NCI-H446 (cell line): ENCODE measurements at regions not wholly inside any gene's neighbourhood (a gene's known extent, or its start where the extent isn't known, plus 50 kb on each side); places are given as distances from the start of the nearest gene placed in this dataset.
"Not testable (repeated sequence)": the region's sequence is repeated elsewhere in the genome, so short reads cannot be mapped to it uniquely, and the experiment has no call there.

Experiments used
- DNase-seq, 2 experiments: peaks; one replicate each; lab custom pipeline; 2025; lab: John Stamatoyannopoulos, UW

GRCh38 chr5:92313385-92313784 lies 930.3 kb upstream of the ARRDC3 start:
- no peak for DNase-seq

- DNase-seq, result peak in 1 of 2 experiments; percentile 53
Measured at GRCh38 chr5:92309336-92309991, 926.3 kb upstream of the ARRDC3 start.

- DNase-seq, result no peak
Measured at GRCh38 chr5:92308679-92309078, 925.6 kb upstream of the ARRDC3 start.

GRCh38 chr5:92302356-92302755 lies 919.2 kb upstream of the ARRDC3 start:
- not testable (repeated sequence) for DNase-seq

- no peak for DNase-seq
Measured at GRCh38 chr5:92283521-92283920, 900.4 kb upstream of the ARRDC3 start.

- not testable (repeated sequence) for DNase-seq
Measured at GRCh38 chr5:92271750-92272149, 888.6 kb upstream of the ARRDC3 start.

GRCh38 chr5:92268343-92268742 lies 885.2 kb upstream of the ARRDC3 start:
- DNase-seq, result no peak

- DNase-seq, result no peak
Measured at GRCh38 chr5:92267830-92268229, 884.7 kb upstream of the ARRDC3 start.

- no peak for DNase-seq
Measured at GRCh38 chr5:92265804-92266203, 882.7 kb upstream of the ARRDC3 start.

GRCh38 chr5:92255605-92256004 lies 872.5 kb upstream of the ARRDC3 start:
- DNase-seq, result not testable (repeated sequence)

- DNase-seq, result no peak
Measured at GRCh38 chr5:92248518-92248917, 865.4 kb upstream of the ARRDC3 start.

GRCh38 chr5:92242170-92242569 lies 859.1 kb upstream of the ARRDC3 start:
- no peak for DNase-seq

GRCh38 chr5:92237896-92238295 lies 854.8 kb upstream of the ARRDC3 start:
- DNase-seq, result no peak

- DNase-seq, result no peak
Measured at GRCh38 chr5:92222449-92222848, 839.3 kb upstream of the ARRDC3 start.

- DNase-seq, result not testable (repeated sequence)
Measured at GRCh38 chr5:92216852-92217251, 833.7 kb upstream of the ARRDC3 start.

GRCh38 chr5:92215116-92215515 lies 832.0 kb upstream of the ARRDC3 start:
- no peak for DNase-seq

- DNase-seq, result no peak
Measured at GRCh38 chr5:92208265-92208664, 825.1 kb upstream of the ARRDC3 start.

GRCh38 chr5:92207151-92207550 lies 824.0 kb upstream of the ARRDC3 start:
- no peak for DNase-seq

- DNase-seq, result no peak
Measured at GRCh38 chr5:92206681-92207080, 823.6 kb upstream of the ARRDC3 start.

- not testable (repeated sequence) for DNase-seq
Measured at GRCh38 chr5:92199035-92199434, 815.9 kb upstream of the ARRDC3 start.

GRCh38 chr5:92181656-92182055 lies 798.5 kb upstream of the ARRDC3 start:
- DNase-seq, result no peak

- DNase-seq, result no peak
Measured at GRCh38 chr5:92180391-92180790, 797.3 kb upstream of the ARRDC3 start.

GRCh38 chr5:92179651-92180050 lies 796.5 kb upstream of the ARRDC3 start:
- DNase-seq, result no peak

- no peak for DNase-seq
Measured at GRCh38 chr5:92177926-92178487, 794.9 kb upstream of the ARRDC3 start.
